ENCODE measurements at regions not wholly inside any gene's neighbourhood (a gene's known extent, or its start where the extent isn't known, plus 50 kb on each side); places are given as distances from the start of the nearest gene placed in this dataset.

DNA sequence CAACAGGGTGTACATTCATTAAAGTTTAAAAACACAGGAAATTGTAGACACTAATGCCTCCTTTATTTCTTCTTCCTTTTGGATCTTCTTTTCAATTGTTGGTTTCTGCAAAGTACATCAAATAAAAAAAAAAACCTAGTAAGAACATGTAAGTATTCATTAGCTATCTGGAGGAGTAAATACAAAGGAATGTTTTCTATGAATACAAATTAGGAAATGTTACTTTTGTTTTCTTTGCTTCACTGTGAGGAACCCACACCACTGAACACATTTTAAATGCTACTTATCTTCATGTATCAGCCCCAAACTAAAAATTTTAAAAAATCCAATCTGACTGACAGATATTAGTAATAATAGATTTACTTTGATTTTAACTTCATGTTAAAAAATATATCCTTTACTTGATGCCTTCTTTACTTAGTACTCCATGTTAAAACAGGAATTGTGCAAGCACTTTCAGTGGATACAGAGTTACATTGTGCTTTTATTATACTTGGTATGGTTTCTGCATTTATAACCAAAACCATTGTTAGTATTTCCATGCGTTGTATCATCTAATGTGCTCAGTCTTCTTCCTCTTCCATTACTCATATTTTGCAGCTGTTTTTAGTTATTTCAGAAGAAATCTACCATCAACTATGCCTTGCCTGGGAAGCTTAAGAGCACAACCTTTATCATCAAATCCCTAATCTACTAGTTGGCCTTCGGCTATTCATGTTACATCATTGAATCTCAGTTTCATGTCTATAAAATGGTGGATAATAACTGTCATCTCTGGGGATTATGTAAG lies 236.9 kb upstream of the DPYD start:
- Histone ChIP-seq H3K9me3 (no peaks in the 10 kb centered on the region), H3K27me3 (replicated peaks; ENCODE audit: insufficient read depth) (no peaks in the 10 kb centered on the region), H3K36me3 (no peaks in the 10 kb centered on the region), H3K4me3 (no peak overlapping the region), H3K4me1 (ENCODE audit: control insufficient read depth in 1 of 2, low read depth in 2 of 2) (no peaks in the 10 kb centered on the region), H3K27ac (no peak overlapping the region)
- DNase-seq (ENCODE audit: low spot score) (no peak), ATAC-seq (ENCODE audit: insufficient number of reproducible peaks, low FRiP score, low read depth) (no peak)
- TF ChIP-seq, protein P1, sequence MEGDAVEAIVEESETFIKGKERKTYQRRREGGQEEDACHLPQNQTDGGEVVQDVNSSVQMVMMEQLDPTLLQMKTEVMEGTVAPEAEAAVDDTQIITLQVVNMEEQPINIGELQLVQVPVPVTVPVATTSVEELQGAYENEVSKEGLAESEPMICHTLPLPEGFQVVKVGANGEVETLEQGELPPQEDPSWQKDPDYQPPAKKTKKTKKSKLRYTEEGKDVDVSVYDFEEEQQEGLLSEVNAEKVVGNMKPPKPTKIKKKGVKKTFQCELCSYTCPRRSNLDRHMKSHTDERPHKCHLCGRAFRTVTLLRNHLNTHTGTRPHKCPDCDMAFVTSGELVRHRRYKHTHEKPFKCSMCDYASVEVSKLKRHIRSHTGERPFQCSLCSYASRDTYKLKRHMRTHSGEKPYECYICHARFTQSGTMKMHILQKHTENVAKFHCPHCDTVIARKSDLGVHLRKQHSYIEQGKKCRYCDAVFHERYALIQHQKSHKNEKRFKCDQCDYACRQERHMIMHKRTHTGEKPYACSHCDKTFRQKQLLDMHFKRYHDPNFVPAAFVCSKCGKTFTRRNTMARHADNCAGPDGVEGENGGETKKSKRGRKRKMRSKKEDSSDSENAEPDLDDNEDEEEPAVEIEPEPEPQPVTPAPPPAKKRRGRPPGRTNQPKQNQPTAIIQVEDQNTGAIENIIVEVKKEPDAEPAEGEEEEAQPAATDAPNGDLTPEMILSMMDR (IDR thresholded peaks at IDR 0.05), result no peak

DNA sequence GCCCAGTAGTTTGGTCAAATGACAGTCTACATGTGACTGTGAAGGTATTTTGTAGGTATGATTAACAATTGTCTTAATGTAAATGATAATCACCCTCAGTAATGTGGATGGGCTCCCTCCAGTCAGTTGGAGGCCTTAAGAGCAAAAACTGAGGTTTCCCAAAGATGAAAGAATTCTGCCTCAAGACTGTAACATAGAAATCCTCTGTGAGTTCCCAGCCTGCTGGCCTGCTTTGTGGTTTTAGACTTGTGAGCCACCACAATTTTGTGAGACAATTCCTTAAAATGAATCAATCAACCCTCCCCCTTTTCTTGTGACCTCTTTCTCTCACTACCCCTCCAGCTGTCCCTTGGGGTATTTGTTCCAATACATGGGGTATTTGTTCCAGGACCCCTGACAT lies 226.4 kb upstream of the DPYD start:
- no peak for ATAC-seq (ENCODE audit: insufficient number of reproducible peaks, low FRiP score, low read depth)
- Histone ChIP-seq H3K36me3 (no peaks in the 10 kb centered on the region), H3K4me1 (ENCODE audit: control insufficient read depth in 1 of 2, low read depth in 2 of 2) (no peaks in the 10 kb centered on the region), H3K4me3 (no peak overlapping the region), H3K27me3 (replicated peaks; ENCODE audit: insufficient read depth) (no peaks in the 10 kb centered on the region), H3K9me3 (no peaks in the 10 kb centered on the region), H3K27ac (no peak overlapping the region)
- TF ChIP-seq, protein P1 (IDR thresholded peaks at IDR 0.05), result no peak
- no peak for DNase-seq (ENCODE audit: low spot score)

- Histone ChIP-seq H3K4me3 (no peak overlapping the region), H3K4me1 (ENCODE audit: control insufficient read depth in 1 of 2, low read depth in 2 of 2) (no peaks in the 10 kb centered on the region), H3K27me3 (replicated peaks; ENCODE audit: insufficient read depth) (no peaks in the 10 kb centered on the region), H3K9me3 (no peaks in the 10 kb centered on the region), H3K27ac (no peak overlapping the region), H3K36me3 (no peaks in the 10 kb centered on the region)
- no peak for DNase-seq (ENCODE audit: low spot score)
- no peak for ATAC-seq (ENCODE audit: insufficient number of reproducible peaks, low FRiP score, low read depth)
- TF ChIP-seq, protein P1 (IDR thresholded peaks at IDR 0.05), result no peak
Measured at GRCh38 chr1:98145655-98146054, 224.8 kb upstream of the DPYD start.

GRCh38 chr1:98143403-98143802 lies 222.6 kb upstream of the DPYD start:
- Histone ChIP-seq H3K9me3 (no peaks in the 10 kb centered on the region), H3K27ac (no peak overlapping the region), H3K4me1 (ENCODE audit: control insufficient read depth in 1 of 2, low read depth in 2 of 2) (no peaks in the 10 kb centered on the region), H3K36me3 (no peaks in the 10 kb centered on the region), H3K27me3 (replicated peaks; ENCODE audit: insufficient read depth) (no peaks in the 10 kb centered on the region), H3K4me3 (no peak overlapping the region)
- no peak for ATAC-seq (ENCODE audit: insufficient number of reproducible peaks, low FRiP score, low read depth)
- DNase-seq (ENCODE audit: low spot score), result no peak
- TF ChIP-seq, protein P1 (IDR thresholded peaks at IDR 0.05), result no peak

- ATAC-seq (ENCODE audit: insufficient number of reproducible peaks, low FRiP score, low read depth), result no peak
- Histone ChIP-seq H3K4me3 (no peak overlapping the region), H3K27me3 (replicated peaks; ENCODE audit: insufficient read depth) (no peaks in the 10 kb centered on the region), H3K36me3 (no peaks in the 10 kb centered on the region), H3K4me1 (ENCODE audit: control insufficient read depth in 1 of 2, low read depth in 2 of 2) (peaks cover 6 to 8% of the 10 kb centered on the region in 2 donors), H3K9me3 (no peaks in the 10 kb centered on the region), H3K27ac (no peak overlapping the region)
- DNase-seq (ENCODE audit: low spot score), result no peak
- TF ChIP-seq, protein P1 (IDR thresholded peaks at IDR 0.05), result no peak
Measured at GRCh38 chr1:98133131-98133530, 212.3 kb upstream of the DPYD start.

Data from thoracic aorta (tissue), 2 donors.